ENCODE measurements at regions not wholly inside any gene's neighbourhood (a gene's known extent, or its start where the extent isn't known, plus 50 kb on each side); places are given as distances from the start of the nearest gene placed in this dataset.

DNA sequence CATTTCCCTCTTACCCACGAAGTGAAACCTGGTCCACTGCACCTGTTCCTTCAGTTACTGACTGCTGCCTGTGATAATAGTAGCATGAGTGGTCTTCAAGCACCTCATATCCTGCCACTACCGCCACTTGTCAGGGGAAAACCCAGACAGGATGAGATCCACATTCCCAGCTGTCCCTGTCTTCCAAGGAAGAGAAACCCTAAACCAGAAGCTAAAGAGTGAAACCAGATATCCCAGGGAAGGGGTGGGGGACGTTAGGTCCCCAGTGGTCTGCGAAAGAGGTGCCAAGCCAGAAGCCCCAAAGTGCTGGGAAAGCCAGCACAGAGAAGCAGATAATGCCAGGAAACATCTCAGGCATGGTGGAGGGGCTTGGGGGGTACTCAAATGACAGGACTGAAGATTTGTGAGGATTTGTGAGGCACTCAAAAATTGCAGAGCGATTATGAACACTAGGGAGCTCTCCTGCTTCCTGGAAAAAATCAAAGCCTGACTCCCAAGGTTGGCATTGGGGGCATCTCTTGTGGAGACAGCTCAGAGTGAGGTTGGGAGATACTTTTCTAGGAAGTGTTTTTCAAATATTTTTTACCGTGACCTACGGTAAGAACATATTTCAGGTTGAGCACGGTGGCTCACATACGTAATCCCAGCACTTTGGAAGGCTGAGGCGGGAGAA, 77.9 kb downstream of the TMEM30B start:
- intact Hi-C loops (cut with micrococcal nuclease): no loop called here
- peaks cover 53% of the 10 kb centered on the region for H3K27me3 ChIP-seq (ENCODE audit: low read depth)
- no peak for DNase-seq
- H3K9me3 ChIP-seq (replicated peaks): no peaks in the 10 kb centered on the region
- H3K36me3 ChIP-seq: no peaks in the 10 kb centered on the region
- TF ChIP-seq, protein P1, sequence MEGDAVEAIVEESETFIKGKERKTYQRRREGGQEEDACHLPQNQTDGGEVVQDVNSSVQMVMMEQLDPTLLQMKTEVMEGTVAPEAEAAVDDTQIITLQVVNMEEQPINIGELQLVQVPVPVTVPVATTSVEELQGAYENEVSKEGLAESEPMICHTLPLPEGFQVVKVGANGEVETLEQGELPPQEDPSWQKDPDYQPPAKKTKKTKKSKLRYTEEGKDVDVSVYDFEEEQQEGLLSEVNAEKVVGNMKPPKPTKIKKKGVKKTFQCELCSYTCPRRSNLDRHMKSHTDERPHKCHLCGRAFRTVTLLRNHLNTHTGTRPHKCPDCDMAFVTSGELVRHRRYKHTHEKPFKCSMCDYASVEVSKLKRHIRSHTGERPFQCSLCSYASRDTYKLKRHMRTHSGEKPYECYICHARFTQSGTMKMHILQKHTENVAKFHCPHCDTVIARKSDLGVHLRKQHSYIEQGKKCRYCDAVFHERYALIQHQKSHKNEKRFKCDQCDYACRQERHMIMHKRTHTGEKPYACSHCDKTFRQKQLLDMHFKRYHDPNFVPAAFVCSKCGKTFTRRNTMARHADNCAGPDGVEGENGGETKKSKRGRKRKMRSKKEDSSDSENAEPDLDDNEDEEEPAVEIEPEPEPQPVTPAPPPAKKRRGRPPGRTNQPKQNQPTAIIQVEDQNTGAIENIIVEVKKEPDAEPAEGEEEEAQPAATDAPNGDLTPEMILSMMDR (IDR thresholded peaks at IDR 0.05; ENCODE audit: borderline replicate concordance): no peak
- no peak overlapping the region for H3K27ac ChIP-seq (replicated peaks)
- H3K4me3 ChIP-seq: no peak overlapping the region
- no peaks in the 10 kb centered on the region for H3K4me1 ChIP-seq

DNA sequence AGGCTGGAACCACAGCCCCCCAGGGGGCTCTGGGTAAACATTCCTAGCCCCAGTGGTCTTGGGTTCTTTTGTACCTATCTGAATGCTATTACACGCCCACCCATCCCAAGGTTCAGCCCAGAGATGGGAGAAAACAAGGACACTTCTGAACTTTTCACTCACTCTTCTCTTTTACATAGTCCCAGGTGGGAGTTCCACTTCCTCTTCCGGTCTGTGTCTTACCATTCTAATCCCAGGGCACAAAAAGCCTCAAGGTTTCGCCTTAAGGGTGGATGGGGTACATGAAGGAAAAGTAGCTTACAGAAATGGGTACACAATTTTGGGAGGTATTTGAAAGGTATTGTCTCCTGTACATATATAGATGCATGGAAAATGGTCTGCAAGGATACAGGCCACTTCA, 79.0 kb downstream of the TMEM30B start:
- H3K36me3 ChIP-seq: no peaks in the 10 kb centered on the region
- no peak for DNase-seq
- TF ChIP-seq, protein P1 (IDR thresholded peaks at IDR 0.05; ENCODE audit: borderline replicate concordance): no peak
- H3K27me3 ChIP-seq (ENCODE audit: low read depth): peaks cover 57% of the 10 kb centered on the region
- no peak overlapping the region for H3K4me3 ChIP-seq
- H3K27ac ChIP-seq (replicated peaks): no peak overlapping the region
- H3K9me3 ChIP-seq (replicated peaks): no peaks in the 10 kb centered on the region
- intact Hi-C loops (cut with micrococcal nuclease): no loop called here
- H3K4me1 ChIP-seq: no peaks in the 10 kb centered on the region

DNA sequence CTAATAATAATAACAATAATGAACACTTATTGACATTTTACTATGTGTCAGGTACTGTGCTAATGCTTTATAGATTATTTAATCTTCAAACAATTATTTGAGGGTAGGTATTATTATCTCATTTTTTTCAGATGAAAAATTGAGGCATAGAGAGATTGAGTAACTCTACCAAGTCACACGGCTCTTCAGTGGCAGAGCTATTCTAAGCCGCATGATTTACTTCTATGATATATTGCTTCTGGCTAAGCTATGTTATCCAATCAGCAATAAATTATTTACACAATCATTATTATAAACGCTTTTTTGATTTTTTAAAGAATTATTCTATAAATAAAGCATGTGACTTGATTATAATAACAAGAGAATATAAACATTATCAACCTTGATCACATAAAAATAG, 80.0 kb downstream of the TMEM30B start:
- Histone ChIP-seq H3K36me3 (no peaks in the 10 kb centered on the region), H3K9me3 (replicated peaks) (no peaks in the 10 kb centered on the region), H3K4me3 (no peak overlapping the region), H3K27ac (replicated peaks) (no peak overlapping the region), H3K4me1 (no peaks in the 10 kb centered on the region), H3K27me3 (ENCODE audit: low read depth) (peaks cover 58% of the 10 kb centered on the region)
- intact Hi-C loops (cut with micrococcal nuclease): no loop called here
- TF ChIP-seq, protein P1 (IDR thresholded peaks at IDR 0.05; ENCODE audit: borderline replicate concordance): no peak
- DNase-seq: no peak

DNA sequence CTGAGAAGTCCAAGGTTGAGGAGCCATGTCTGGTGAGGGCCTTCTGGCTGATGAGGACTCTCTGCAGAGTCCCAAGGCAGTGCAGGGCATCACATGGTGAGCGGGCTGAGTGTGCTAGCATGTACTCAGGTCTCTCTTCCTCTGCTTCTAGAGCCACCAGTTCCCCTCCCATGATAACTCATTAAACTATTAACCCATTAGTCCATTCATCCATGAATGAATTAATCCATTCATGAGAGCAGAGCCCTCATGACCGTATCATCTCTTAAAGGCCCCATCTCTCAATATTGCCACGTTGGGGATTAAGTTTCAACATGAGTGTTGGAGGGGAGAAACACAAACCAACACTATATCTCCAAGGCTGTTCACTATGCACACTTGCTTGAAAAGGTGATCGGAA, 83.7 kb downstream of the TMEM30B start:
- intact Hi-C loops (cut with micrococcal nuclease): no loop called here
- Histone ChIP-seq H3K4me3 (no peak overlapping the region), H3K9me3 (replicated peaks) (peaks cover 5% of the 10 kb centered on the region), H3K27ac (replicated peaks) (no peak overlapping the region), H3K4me1 (no peaks in the 10 kb centered on the region), H3K36me3 (no peaks in the 10 kb centered on the region), H3K27me3 (ENCODE audit: low read depth) (peaks cover 36% of the 10 kb centered on the region)
- TF ChIP-seq, protein P1 (IDR thresholded peaks at IDR 0.05; ENCODE audit: borderline replicate concordance): no peak
- no peak for DNase-seq

DNA sequence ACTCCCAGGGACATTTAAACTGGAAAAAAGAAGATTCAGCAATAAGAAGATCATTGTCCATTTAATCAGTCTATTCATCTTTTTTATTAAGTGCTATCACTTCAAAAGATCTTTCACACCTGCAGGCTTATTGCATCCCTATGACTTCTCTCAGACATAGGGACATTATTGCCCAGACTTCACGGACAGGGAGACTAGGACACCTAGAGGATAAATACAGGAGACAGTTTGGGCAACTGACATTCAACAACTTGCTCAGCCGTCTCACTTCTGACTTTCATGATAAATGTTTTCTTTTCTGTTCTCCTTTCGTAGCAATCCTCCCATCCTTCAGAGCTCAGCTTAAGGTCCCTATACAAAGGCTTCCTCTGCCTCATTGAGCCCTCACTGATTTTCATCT, 84.3 kb downstream of the TMEM30B start:
- intact Hi-C loops (cut with micrococcal nuclease): no loop called here

More for the DNA sequence above, 84.3 kb downstream of the TMEM30B start:
- no peak overlapping the region for H3K4me3 ChIP-seq
- H3K4me1 ChIP-seq: no peaks in the 10 kb centered on the region
- TF ChIP-seq, protein P1 (IDR thresholded peaks at IDR 0.05; ENCODE audit: borderline replicate concordance): no peak
- no peak for DNase-seq
- no peak overlapping the region for H3K27ac ChIP-seq (replicated peaks)
- H3K36me3 ChIP-seq: no peaks in the 10 kb centered on the region
- H3K27me3 ChIP-seq (ENCODE audit: low read depth): peaks cover 29% of the 10 kb centered on the region
- peaks cover 5% of the 10 kb centered on the region for H3K9me3 ChIP-seq (replicated peaks)
